ENCODE measurements at regions not wholly inside any gene's neighbourhood (a gene's known extent, or its start where the extent isn't known, plus 50 kb on each side); places are given as distances from the start of the nearest gene placed in this dataset.

DNA sequence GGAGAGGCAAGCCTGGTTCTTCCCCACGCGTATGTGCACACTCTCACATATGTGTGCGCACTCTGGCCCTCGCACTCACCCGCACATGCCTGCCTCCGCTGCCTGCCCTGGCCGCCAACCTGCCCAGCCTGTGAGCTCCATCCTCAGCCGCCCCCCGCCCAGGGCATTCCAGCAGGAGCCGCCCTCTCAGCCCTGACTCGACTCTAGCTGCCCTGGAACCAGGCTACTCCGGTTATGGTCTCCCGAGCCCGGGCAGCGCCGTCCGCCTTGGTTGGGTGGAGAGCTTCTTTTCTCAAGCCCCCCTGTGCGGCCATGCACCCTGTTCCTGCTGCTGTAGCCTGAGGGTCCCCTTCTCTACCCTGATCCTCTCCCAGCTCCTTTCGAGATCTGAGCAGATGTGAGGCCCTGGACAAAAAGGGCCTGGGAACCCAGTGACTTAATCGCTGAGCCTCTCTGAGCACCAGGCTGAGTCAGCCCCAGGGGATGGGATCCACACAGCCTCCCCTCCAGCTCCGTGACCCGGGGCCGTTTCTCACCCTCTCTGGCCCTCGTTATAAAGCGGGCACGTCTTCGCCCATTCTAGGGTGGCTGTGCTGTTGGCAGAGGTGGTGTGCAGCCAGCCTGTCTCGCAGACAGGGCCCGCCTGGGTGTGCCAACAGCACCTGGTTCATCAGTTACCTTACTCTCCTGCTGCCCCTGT, 191.5 kb downstream of the TEX29 start:
- Histone ChIP-seq H3K4me1 (no peaks in the 10 kb centered on the region), H3K27me3 (peaks cover 0 to 67% (median 0%) of the 10 kb centered on the region in 4 donors), H3K36me3 (no peaks in the 10 kb centered on the region), H3K27ac (no peak overlapping the region), H3K9me3 (no peaks in the 10 kb centered on the region), H3K4me3 (no peak overlapping the region)
- no peak for DNase-seq
- TF ChIP-seq, protein P1, sequence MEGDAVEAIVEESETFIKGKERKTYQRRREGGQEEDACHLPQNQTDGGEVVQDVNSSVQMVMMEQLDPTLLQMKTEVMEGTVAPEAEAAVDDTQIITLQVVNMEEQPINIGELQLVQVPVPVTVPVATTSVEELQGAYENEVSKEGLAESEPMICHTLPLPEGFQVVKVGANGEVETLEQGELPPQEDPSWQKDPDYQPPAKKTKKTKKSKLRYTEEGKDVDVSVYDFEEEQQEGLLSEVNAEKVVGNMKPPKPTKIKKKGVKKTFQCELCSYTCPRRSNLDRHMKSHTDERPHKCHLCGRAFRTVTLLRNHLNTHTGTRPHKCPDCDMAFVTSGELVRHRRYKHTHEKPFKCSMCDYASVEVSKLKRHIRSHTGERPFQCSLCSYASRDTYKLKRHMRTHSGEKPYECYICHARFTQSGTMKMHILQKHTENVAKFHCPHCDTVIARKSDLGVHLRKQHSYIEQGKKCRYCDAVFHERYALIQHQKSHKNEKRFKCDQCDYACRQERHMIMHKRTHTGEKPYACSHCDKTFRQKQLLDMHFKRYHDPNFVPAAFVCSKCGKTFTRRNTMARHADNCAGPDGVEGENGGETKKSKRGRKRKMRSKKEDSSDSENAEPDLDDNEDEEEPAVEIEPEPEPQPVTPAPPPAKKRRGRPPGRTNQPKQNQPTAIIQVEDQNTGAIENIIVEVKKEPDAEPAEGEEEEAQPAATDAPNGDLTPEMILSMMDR (IDR thresholded peaks at IDR 0.05) = no peak
- TF ChIP-seq POLR2A (IDR thresholded peaks at IDR 0.05) = no peak
- intact Hi-C loops (cut with DNase I) = no loop called here
- 78 to 83% methylated on average over 17 of the region's 29 CpGs for WGBS, 2 donors

DNA sequence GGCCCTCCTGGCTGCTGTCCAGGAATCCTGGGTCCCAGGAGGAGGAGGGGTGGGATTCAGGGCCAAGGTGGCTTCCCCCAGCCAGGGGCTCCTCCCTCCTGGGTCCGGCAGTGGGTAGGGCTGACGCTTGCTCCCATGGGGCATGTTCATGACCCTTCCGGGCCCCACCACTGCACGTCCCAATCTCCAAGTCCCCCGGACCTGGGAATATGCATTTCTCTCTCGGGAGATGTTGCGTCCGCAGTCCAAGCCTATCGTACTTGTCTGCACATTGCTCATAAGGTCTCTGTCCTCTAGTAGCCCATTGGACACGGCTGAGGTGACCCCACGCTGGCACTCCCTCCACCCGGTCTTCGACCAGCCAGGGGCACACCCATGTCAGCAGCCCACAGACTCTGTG, 192.3 kb downstream of the TEX29 start:
- intact Hi-C loops (cut with DNase I) = no loop called here
- no peaks in the 10 kb centered on the region for H3K4me1 ChIP-seq
- H3K9me3 ChIP-seq = no peaks in the 10 kb centered on the region
- TF ChIP-seq, protein P1 (IDR thresholded peaks at IDR 0.05) = no peak
- no peak for TF ChIP-seq POLR2A (IDR thresholded peaks at IDR 0.05)
- whole genome bisulfite sequencing, 2 donors = 92% methylated on average over 7 to 9 of the region's 13 CpGs
- no peak for DNase-seq
- no peak overlapping the region for H3K27ac ChIP-seq
- H3K4me3 ChIP-seq = no peak overlapping the region
- no peaks in the 10 kb centered on the region for H3K36me3 ChIP-seq
- H3K27me3 ChIP-seq = peaks cover 0 to 74% (median 0%) of the 10 kb centered on the region in 4 donors

DNA sequence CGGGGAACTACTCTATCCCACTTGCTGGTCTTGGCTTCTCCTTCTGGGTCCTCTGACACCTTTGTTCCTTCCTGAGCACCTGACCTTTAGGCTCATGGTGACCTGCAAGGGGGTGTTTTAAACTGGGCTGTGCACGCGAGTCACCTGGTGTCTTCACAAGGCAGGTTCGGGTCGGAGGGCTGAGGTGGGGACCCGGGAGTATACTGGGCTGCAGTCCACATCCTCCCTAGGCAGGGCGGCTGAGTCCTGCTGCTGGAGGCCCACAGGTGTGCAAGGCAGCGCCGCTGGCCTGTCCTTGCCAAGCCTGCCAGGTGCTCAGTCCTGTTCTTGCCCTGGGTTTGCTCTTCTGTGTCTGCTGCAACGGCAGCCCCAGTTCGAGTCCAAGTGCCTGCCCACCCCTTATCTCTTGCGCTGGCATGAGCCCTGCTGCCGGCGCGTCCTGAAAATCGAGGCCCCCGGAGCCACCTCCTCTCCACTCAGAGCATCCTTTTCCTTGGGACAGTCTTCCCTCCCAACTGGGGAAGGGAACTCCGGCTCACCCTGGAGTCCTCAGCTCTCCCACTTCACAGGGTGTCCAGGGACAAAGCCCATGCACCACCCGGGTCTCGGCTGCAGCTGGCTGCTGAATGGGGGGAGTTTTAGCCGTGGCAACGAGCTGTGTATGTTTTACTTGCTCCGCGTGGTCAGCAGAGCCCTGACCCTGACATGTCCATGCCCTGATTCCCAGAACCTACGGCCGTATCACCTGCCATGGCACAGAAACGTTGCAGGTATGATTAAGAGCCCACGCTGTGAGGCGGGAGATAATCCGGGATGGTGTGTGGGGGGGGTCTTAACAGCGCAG, 193.5 kb downstream of the TEX29 start:
- intact Hi-C loops (cut with DNase I) = no loop called here
- 81 to 85% methylated on average over 5 to 8 of the region's 31 CpGs for WGBS, 2 donors
- peaks cover 0 to 63% (median 0%) of the 10 kb centered on the region in 4 donors for H3K27me3 ChIP-seq

DNA sequence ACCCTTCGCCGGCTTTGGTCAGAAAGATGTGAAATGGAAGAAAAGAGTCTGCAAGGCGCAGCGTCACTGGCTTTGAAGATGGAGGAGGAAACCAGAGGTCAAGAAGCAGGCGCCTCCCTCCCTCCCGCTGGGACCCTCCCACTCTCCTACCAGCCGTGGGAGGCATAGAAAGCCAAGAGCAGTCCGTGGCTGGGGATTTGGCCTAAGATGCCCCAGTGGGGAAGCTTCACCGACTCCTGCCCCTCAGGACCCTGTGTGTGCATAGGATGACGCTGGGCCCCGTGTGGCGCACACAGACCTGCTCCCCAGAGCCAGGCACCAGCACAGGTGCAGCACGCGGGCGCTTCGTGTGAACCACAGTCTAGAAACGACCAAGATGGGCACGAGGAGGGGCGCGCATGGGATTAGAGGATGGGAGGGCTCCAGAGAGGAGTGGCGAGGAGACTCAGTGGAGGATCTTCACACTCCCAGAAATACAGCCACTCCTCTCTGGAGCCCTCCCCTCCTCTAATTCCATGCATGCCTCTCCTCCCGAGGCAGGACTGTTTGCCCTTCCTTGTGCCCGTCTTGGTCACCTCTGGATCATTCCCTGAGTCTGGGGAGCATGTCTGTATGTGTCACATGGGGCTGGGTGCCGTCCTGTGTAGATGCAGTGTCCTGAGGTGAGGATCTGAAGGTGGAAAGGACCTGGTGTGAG, 194.3 kb downstream of the TEX29 start:
- intact Hi-C loops (cut with DNase I) = no loop called here
- Histone ChIP-seq H3K27ac (no peak overlapping the region), H3K4me1 (no peaks in the 10 kb centered on the region), H3K27me3 (peaks cover 0 to 61% (median 0%) of the 10 kb centered on the region in 4 donors), H3K36me3 (no peaks in the 10 kb centered on the region), H3K9me3 (no peaks in the 10 kb centered on the region), H3K4me3 (no peak overlapping the region)
- WGBS, 2 donors = 42 to 60% methylated on average over 9 to 14 of the region's 24 CpGs
- no peak for DNase-seq
- TF ChIP-seq, protein P1 (IDR thresholded peaks at IDR 0.05) = no peak
- TF ChIP-seq POLR2A (IDR thresholded peaks at IDR 0.05) = no peak

More for the DNA sequence above, 193.5 kb downstream of the TEX29 start:
- DNase-seq = no peak
- TF ChIP-seq POLR2A (IDR thresholded peaks at IDR 0.05) = no peak
- TF ChIP-seq, protein P1 (IDR thresholded peaks at IDR 0.05) = no peak
- no peaks in the 10 kb centered on the region for H3K9me3 ChIP-seq
- no peak overlapping the region for H3K4me3 ChIP-seq
- H3K4me1 ChIP-seq = no peaks in the 10 kb centered on the region
- H3K36me3 ChIP-seq = no peaks in the 10 kb centered on the region
- no peak overlapping the region for H3K27ac ChIP-seq

DNA sequence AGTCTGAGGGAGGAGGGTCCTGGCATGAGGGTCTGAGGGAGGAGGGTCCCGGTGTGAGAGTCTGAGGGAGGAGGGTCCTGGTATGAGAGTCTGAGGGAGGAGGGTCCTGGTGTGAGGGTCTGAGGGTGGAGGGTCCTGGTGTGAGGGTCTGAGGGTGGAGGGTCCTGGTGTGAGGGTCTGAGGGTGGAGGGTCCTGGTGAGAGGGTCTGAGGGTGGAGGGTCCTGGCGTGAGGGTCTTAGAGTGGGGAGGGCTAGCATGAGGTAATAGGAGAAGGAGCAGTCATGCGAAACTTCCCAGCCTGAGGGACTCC, 194.8 kb downstream of the TEX29 start:
- DNase-seq = no peak
- H3K27me3 ChIP-seq = peaks cover 0 to 61% (median 0%) of the 10 kb centered on the region in 4 donors
- no peak for TF ChIP-seq POLR2A (IDR thresholded peaks at IDR 0.05)
- TF ChIP-seq, protein P1 (IDR thresholded peaks at IDR 0.05) = no peak

More for the DNA sequence above, 194.8 kb downstream of the TEX29 start:
- H3K27ac ChIP-seq = no peak overlapping the region
- no peaks in the 10 kb centered on the region for H3K36me3 ChIP-seq
- intact Hi-C loops (cut with DNase I) = no loop called here
- H3K4me3 ChIP-seq = no peak overlapping the region
- no peaks in the 10 kb centered on the region for H3K9me3 ChIP-seq
- WGBS, 2 donors = 65 to 75% methylated on average over 3 of the region's 3 CpGs
- H3K4me1 ChIP-seq = no peaks in the 10 kb centered on the region
